MCF 10A (cell line): ENCODE measurements at regions not wholly inside any gene's neighbourhood (a gene's known extent, or its start where the extent isn't known, plus 50 kb on each side); places are given as distances from the start of the nearest gene placed in this dataset.

Experiments
- BruUV-seq: library from RNA; stranded (reverse); fragments of 400-500 nt; replicated peaks from 2 replicates; lab custom pipeline; 2021; lab: Mats Ljungman, UMichigan
- CTCF ChIA-PET: fragments of 300-600 bp; sonication (Branson Sonifier 250); formaldehyde crosslinking; extraction: SDS; loops from one replicate; lab custom pipeline; 2021; ENCODE audit warnings: antibody characterized with exemption, inconsistent platforms; lab: Yijun Ruan, JAX
- POLR2A ChIA-PET: fragments of 300-600, 350-650 bp; sonication (Branson Sonifier 250); formaldehyde crosslinking; extraction: SDS; loops from one replicate; lab custom pipeline; 2020; ENCODE audit warnings: antibody characterized with exemption, inconsistent platforms; lab: Yijun Ruan, JAX
- DNase-seq: peaks from one replicate; pipeline ENCODE4 v3.0.0-alpha.2; 2018; ENCODE audit not compliant: unreplicated experiment
- H3K27ac Mint-ChIP-seq: one replicate; pipeline ENCODE4 v1.8.0; 2022; ENCODE audit warnings: mild to moderate bottlenecking, low read depth, mixed read lengths; ENCODE audit not compliant: unreplicated experiment
- H3K27me3 Mint-ChIP-seq: one replicate; pipeline ENCODE4 v1.8.0; 2022; ENCODE audit warnings: mixed read lengths; ENCODE audit not compliant: insufficient read depth, unreplicated experiment
- H3K36me3 Mint-ChIP-seq: one replicate; pipeline ENCODE4 v1.8.0; 2022; ENCODE audit warnings: mild to moderate bottlenecking, moderate library complexity, mixed read lengths; ENCODE audit not compliant: insufficient read depth, unreplicated experiment
- H3K4me1 Mint-ChIP-seq: one replicate; pipeline ENCODE4 v1.8.0; 2022; ENCODE audit warnings: mixed read lengths; ENCODE audit not compliant: insufficient read depth, unreplicated experiment
- H3K4me3 Mint-ChIP-seq: one replicate; pipeline ENCODE4 v1.8.0; 2022; ENCODE audit warnings: mild to moderate bottlenecking, moderate library complexity, mixed read lengths; ENCODE audit not compliant: unreplicated experiment
- H3K9me3 Mint-ChIP-seq: one replicate; pipeline ENCODE4 v1.8.0; 2022; ENCODE audit warnings: mixed read lengths; ENCODE audit not compliant: unreplicated experiment
- CTCF ChIP-seq: fragments of 200-600 bp; IDR thresholded peaks from one replicate; pipeline ENCODE4 v1.8.0; 2022; ENCODE audit warnings: antibody characterized with exemption, mild to moderate bottlenecking; ENCODE audit not compliant: unreplicated experiment
- intact Hi-C: fragments of 100-400 bp; cut with micrococcal nuclease; formaldehyde crosslinking; loops from 2 replicates; pipeline ENCODE4 v1.14.1; 2022

GRCh38 chr1:217049721-217050120 is 326.5 kb upstream of the ESRRG start:
- intact Hi-C loops: no loop called here
- POLR2A ChIA-PET: interaction anchor here (0.5 kb wide), 1 partner anchor 400 kb away, joined by 3 read pairs; no protein-coding TSS in a partner anchor
- DNase-seq: no peak
- Mint-ChIP-seq H3K9me3 (no peaks in the 10 kb centered on the region), H3K4me3 (no peak overlapping the region), H3K36me3 (no peaks in the 10 kb centered on the region), H3K27ac (no peak overlapping the region), H3K27me3 (no peaks in the 10 kb centered on the region), H3K4me1 (no peaks in the 10 kb centered on the region)
- no TSS peak for BruUV-seq
- CTCF ChIA-PET: interaction anchor here (1.1 to 1.5 kb wide), 3 partner anchors 12 to 300 kb away, joined by 3 to 4 read pairs (median 4); no protein-coding TSS in a partner anchor
- no peak for TF ChIP-seq CTCF

GRCh38 chr1:217049081-217049480 is 325.9 kb upstream of the ESRRG start:
- no TSS peak for BruUV-seq
- no peaks in the 10 kb centered on the region for H3K36me3 Mint-ChIP-seq
- H3K4me3 Mint-ChIP-seq: no peak overlapping the region
- no peak for TF ChIP-seq CTCF
- no peak for DNase-seq
- H3K27me3 Mint-ChIP-seq: no peaks in the 10 kb centered on the region
- POLR2A ChIA-PET: interaction anchor here (0.5 kb wide), 1 partner anchor 401 kb away, joined by 3 read pairs; no protein-coding TSS in a partner anchor
- intact Hi-C loops: no loop called here
- no peaks in the 10 kb centered on the region for H3K9me3 Mint-ChIP-seq
- H3K4me1 Mint-ChIP-seq: no peaks in the 10 kb centered on the region
- CTCF ChIA-PET: interaction anchor here (0.7 to 1.5 kb wide), 6 partner anchors 9 to 300 kb away, joined by 3 to 4 read pairs (median 3); no protein-coding TSS in a partner anchor
- no peak overlapping the region for H3K27ac Mint-ChIP-seq

- DNase-seq: peak; percentile 41
- H3K36me3 Mint-ChIP-seq: no peaks in the 10 kb centered on the region
These were observed 325.0 kb upstream of the ESRRG start for GRCh38 chr1:217048104-217048707.

More at GRCh38 chr1:217048104-217048707, 325.0 kb upstream of the ESRRG start:
- intact Hi-C loops: loop anchor here (1.0 kb wide), 1 partner anchor 286 kb away; no protein-coding TSS in a partner anchor
- peak; percentile 19 for TF ChIP-seq CTCF
- H3K9me3 Mint-ChIP-seq: no peaks in the 10 kb centered on the region
- CTCF ChIA-PET: interaction anchor here (0.5 to 1.6 kb wide), 8 partner anchors 9 to 419 kb away, joined by 3 to 7 read pairs (median 4); no protein-coding TSS in a partner anchor
- H3K27me3 Mint-ChIP-seq: no peaks in the 10 kb centered on the region
- H3K27ac Mint-ChIP-seq: no peak overlapping the region
- no peaks in the 10 kb centered on the region for H3K4me1 Mint-ChIP-seq
- no TSS peak for BruUV-seq
- no peak overlapping the region for H3K4me3 Mint-ChIP-seq
- POLR2A ChIA-PET: no interaction called here
